ENCODE measurements at regions not wholly inside any gene's neighbourhood (a gene's known extent, or its start where the extent isn't known, plus 50 kb on each side); places are given as distances from the start of the nearest gene placed in this dataset.

GRCh38 chr4:102400898-102401297, 55.6 kb upstream of the SLC39A8 start:
- intact Hi-C loops (cut with micrococcal nuclease; ENCODE audit: unreplicated experiment), result no loop called here
- H3K4me1 ChIP-seq (ENCODE audit: insufficient read depth, low read length), result no peaks in the 10 kb centered on the region
- in situ Hi-C loops (cut with HindIII; ENCODE audit: extremely low pct_ligation_motif_present, low pct_unique_long_range_greater_than_20kb), result no loop called here
- no TSS peak for BruUV-seq (replicated peaks)
- no peak overlapping the region for H3K4me2 ChIP-seq (ENCODE audit: low read depth, low read length)
- H3K9ac ChIP-seq (ENCODE audit: insufficient read depth, low read depth, low read length), result no peak overlapping the region
- peak; percentile 52 for TF ChIP-seq CEBPB (IDR thresholded peaks at IDR 0.05; ENCODE audit: borderline replicate concordance, low read depth, low read length)
- no peak for TF ChIP-seq ZNF792 (CRISPR knock-in tag; IDR thresholded peaks at IDR 0.05)
- no peak for TF ChIP-seq DRAP1 (CRISPR knock-in tag; IDR thresholded peaks at IDR 0.05)
- no peak for TF ChIP-seq ZNF414 (CRISPR knock-in tag; IDR thresholded peaks at IDR 0.05)
- no peak for TF ChIP-seq ZFP41 (CRISPR knock-in tag; IDR thresholded peaks at IDR 0.05; ENCODE audit: borderline replicate concordance)
- TF ChIP-seq ZSCAN22 (CRISPR knock-in tag; IDR thresholded peaks at IDR 0.05), result no peak
- WGBS (ENCODE audit: low lambda C conversion rate), result 51% methylated on average over 4 of the region's 4 CpGs
- no peak for DNase-seq (ENCODE audit: low spot score)
- no peak for FAIRE-seq
- no peaks in the 10 kb centered on the region; a peak in 1 of 5 replicates for H3K27me3 ChIP-seq (ENCODE audit: control insufficient read depth in 1 of 2, insufficient read depth in 2 of 2, low read length in 2 of 2)
- ATAC-seq, result no peak
- H3K4me3 ChIP-seq (replicated peaks in 1 of 3; ENCODE audit: insufficient read depth in 1 of 3, low read depth in 2 of 3, low read length in 3 of 3), result no peak overlapping the region
- ChIA-PET CTCF (ENCODE audit: low intra/inter-chr PET ratio, low total read pairs) (no interaction called here), POLR2A (no interaction called here)
- no peaks in the 10 kb centered on the region for H4K20me1 ChIP-seq (ENCODE audit: insufficient read depth, low read length)
- no peaks in the 10 kb centered on the region for H3K9me3 ChIP-seq (ENCODE audit: low read length)
- H3K79me2 ChIP-seq (ENCODE audit: insufficient read depth, low read length), result no peaks in the 10 kb centered on the region
- no peak overlapping the region for H2AFZ ChIP-seq (ENCODE audit: low read length)
- H3K27ac ChIP-seq (ENCODE audit: extremely low read length, insufficient read depth, low read length), result no peak overlapping the region
- H3K36me3 ChIP-seq (replicated peaks in 1 of 2; ENCODE audit: control insufficient read depth in 1 of 2, insufficient read depth in 2 of 2, low read length in 2 of 2), result no peaks in the 10 kb centered on the region

- Histone ChIP-seq H3K4me3 (replicated peaks in 1 of 3; ENCODE audit: insufficient read depth in 1 of 3, low read depth in 2 of 3, low read length in 3 of 3) (no peak overlapping the region), H3K9me3 (ENCODE audit: low read length) (no peaks in the 10 kb centered on the region), H3K9ac (ENCODE audit: insufficient read depth, low read depth, low read length) (no peak overlapping the region), H3K36me3 (replicated peaks in 1 of 2; ENCODE audit: control insufficient read depth in 1 of 2, insufficient read depth in 2 of 2, low read length in 2 of 2) (no peaks in the 10 kb centered on the region), H3K27me3 (ENCODE audit: control insufficient read depth in 1 of 2, insufficient read depth in 2 of 2, low read length in 2 of 2) (no peaks in the 10 kb centered on the region; a peak in 1 of 5 replicates), H3K27ac (ENCODE audit: extremely low read length, insufficient read depth, low read length) (no peak overlapping the region), H3K4me2 (ENCODE audit: low read depth, low read length) (no peak overlapping the region), H4K20me1 (ENCODE audit: insufficient read depth, low read length) (no peaks in the 10 kb centered on the region), H3K4me1 (ENCODE audit: insufficient read depth, low read length) (no peaks in the 10 kb centered on the region), H3K79me2 (ENCODE audit: insufficient read depth, low read length) (no peaks in the 10 kb centered on the region), H2AFZ (ENCODE audit: low read length) (no peak overlapping the region)
- ChIA-PET CTCF (ENCODE audit: low intra/inter-chr PET ratio, low total read pairs) (no interaction called here), POLR2A (no interaction called here)
- ATAC-seq (no peak), FAIRE-seq (no peak), DNase-seq (ENCODE audit: low spot score) (no peak)
- TF ChIP-seq ARNT2 (CRISPR knock-in tag; IDR thresholded peaks at IDR 0.05; ENCODE audit: low read depth), result no peak
- 42% methylated on average over 2 of the region's 2 CpGs for WGBS (ENCODE audit: low lambda C conversion rate)
- in situ Hi-C loops (cut with HindIII; ENCODE audit: extremely low pct_ligation_motif_present, low pct_unique_long_range_greater_than_20kb), result no loop called here
- BruUV-seq (replicated peaks), result no TSS peak
- intact Hi-C loops (cut with micrococcal nuclease; ENCODE audit: unreplicated experiment), result no loop called here
These were observed 56.9 kb upstream of the SLC39A8 start for GRCh38 chr4:102402223-102402622.

Data from HepG2 (cell line).